GM23338 (cell line): ENCODE measurements at regions not wholly inside any gene's neighbourhood (a gene's known extent, or its start where the extent isn't known, plus 50 kb on each side); places are given as distances from the start of the nearest gene placed in this dataset.

Source experiments
- ATAC-seq: fragments of 200-7000 bp; cut with Tn5 transposase; 3 replicates; pipeline ENCODE4 v1.9.1; 2020
- DNase-seq: peaks from one replicate; pipeline ENCODE4 v3.0.0-alpha.2; 2015; ENCODE audit warnings: low spot score
- H2AFZ ChIP-seq: fragments of 200-600 bp; sonication (generic); 2 replicates; pipeline ENCODE4 v1.8.0; 2016; ENCODE audit warnings: antibody characterized with exemption, mild to moderate bottlenecking, moderate library complexity
- H3F3A ChIP-seq: fragments of 200-600 bp; sonication (generic); replicated peaks from 2 replicates; pipeline ENCODE4 v1.8.0; 2017; ENCODE audit warnings: antibody characterized with exemption, mixed run types, low read depth
- H3K27ac ChIP-seq: fragments of 200-600 bp; sonication (generic); 2 replicates; pipeline ENCODE4 v1.6.1; 2016; ENCODE audit warnings: low read depth
- H3K27me3 ChIP-seq: fragments of 200-600 bp; sonication (generic); 2 replicates; pipeline ENCODE4 v1.8.0; 2016; ENCODE audit warnings: mild to moderate bottlenecking, mixed run types, moderate library complexity; ENCODE audit not compliant: insufficient read depth
- H3K36me3 ChIP-seq: fragments of 200-600 bp; sonication (generic); 2 replicates; pipeline ENCODE4 v1.8.0; 2016; ENCODE audit warnings: mild to moderate bottlenecking; ENCODE audit not compliant: insufficient read depth
- H3K4me1 ChIP-seq: fragments of 200-600 bp; sonication (generic); 2 replicates; pipeline ENCODE4 v1.8.0; 2016; ENCODE audit warnings: mild to moderate bottlenecking, moderate library complexity; ENCODE audit not compliant: insufficient read depth
- H3K4me2 ChIP-seq: fragments of 200-600 bp; sonication (generic); 2 replicates; pipeline ENCODE4 v1.7.1; 2017; ENCODE audit warnings: mixed run types
- H3K4me3 ChIP-seq: fragments of 200-600 bp; sonication (generic); 2 replicates; pipeline ENCODE4 v1.6.1; 2016; ENCODE audit warnings: mixed run types
- H3K79me2 ChIP-seq: fragments of 200-600 bp; sonication (generic); replicated peaks from 2 replicates; pipeline ENCODE4 v1.8.0; 2017; ENCODE audit warnings: mild to moderate bottlenecking; ENCODE audit not compliant: insufficient read depth
- H3K9me2 ChIP-seq: fragments of 200-600 bp; sonication (generic); 2 replicates; pipeline ENCODE4 v1.8.0; 2017; ENCODE audit not compliant: insufficient read depth
- H4K20me1 ChIP-seq: fragments of 200-600 bp; sonication (generic); replicated peaks from 2 replicates; pipeline ENCODE4 v1.8.0; 2017; ENCODE audit warnings: mild to moderate bottlenecking; ENCODE audit not compliant: insufficient read depth
- H3K27ac Mint-ChIP-seq: 2 replicates; pipeline ENCODE4 v1.8.0; 2020; ENCODE audit warnings: inconsistent platforms, mild to moderate bottlenecking, moderate library complexity, mixed read lengths
- H3K27me3 Mint-ChIP-seq: 3 replicates; pipeline ENCODE4 v1.8.0; 2022; ENCODE audit warnings: low read depth, mild to moderate bottlenecking, moderate library complexity, mixed read lengths, inconsistent platforms; ENCODE audit not compliant: insufficient read depth, poor library complexity
- H3K36me3 Mint-ChIP-seq: 3 replicates; pipeline ENCODE4 v1.8.0; 2021; ENCODE audit warnings: low read depth, mild to moderate bottlenecking, inconsistent platforms, moderate library complexity, mixed read lengths
- H3K4me1 Mint-ChIP-seq: 3 replicates; pipeline ENCODE4 v1.8.0; 2020; ENCODE audit warnings: mild to moderate bottlenecking, inconsistent platforms, mixed read lengths
- H3K4me3 Mint-ChIP-seq: 3 replicates; pipeline ENCODE4 v1.8.0; 2021; ENCODE audit warnings: moderate library complexity, mild to moderate bottlenecking, inconsistent platforms, mixed read lengths
- H3K9me3 Mint-ChIP-seq: 3 replicates; pipeline ENCODE4 v1.8.0; 2020; ENCODE audit warnings: moderate library complexity, mild to moderate bottlenecking, inconsistent platforms, mixed read lengths
- CREB1 ChIP-seq: fragments of 250-450 bp; sonication (Bioruptor Pico); IDR thresholded peaks from 2 replicates; pipeline ENCODE4 v1.5.0; 2020; ENCODE audit warnings: low read depth, mild to moderate bottlenecking, moderate library complexity
- EZH2 ChIP-seq: fragments of 200-600 bp; sonication (generic); IDR thresholded peaks from one replicate; pipeline ENCODE4 v1.8.0; 2017; ENCODE audit warnings: antibody characterized with exemption, mild to moderate bottlenecking, low read depth; ENCODE audit not compliant: unreplicated experiment
- JUNB ChIP-seq: IDR thresholded peaks from one replicate; pipeline ENCODE4 v1.6.1; 2016; ENCODE audit warnings: antibody characterized with exemption; ENCODE audit not compliant: unreplicated experiment
- ZNF331 ChIP-seq: fragments of 250-450 bp; sonication (Bioruptor Pico); IDR thresholded peaks from 2 replicates; pipeline ENCODE4 v1.5.0; 2020; ENCODE audit warnings: low read depth, mild to moderate bottlenecking, moderate library complexity
- TF ChIP-seq, protein P1 (sequence below): fragments of 250-450 bp; sonication (Bioruptor Pico); IDR thresholded peaks from 2 replicates; pipeline ENCODE4 v1.5.0; 2020; ENCODE audit warnings: mild to moderate bottlenecking, moderate library complexity
- TF ChIP-seq, protein P2 (sequence below): IDR thresholded peaks from one replicate; pipeline ENCODE4 v1.6.1; 2018; ENCODE audit warnings: antibody characterized with exemption; ENCODE audit not compliant: unreplicated experiment

DNA sequence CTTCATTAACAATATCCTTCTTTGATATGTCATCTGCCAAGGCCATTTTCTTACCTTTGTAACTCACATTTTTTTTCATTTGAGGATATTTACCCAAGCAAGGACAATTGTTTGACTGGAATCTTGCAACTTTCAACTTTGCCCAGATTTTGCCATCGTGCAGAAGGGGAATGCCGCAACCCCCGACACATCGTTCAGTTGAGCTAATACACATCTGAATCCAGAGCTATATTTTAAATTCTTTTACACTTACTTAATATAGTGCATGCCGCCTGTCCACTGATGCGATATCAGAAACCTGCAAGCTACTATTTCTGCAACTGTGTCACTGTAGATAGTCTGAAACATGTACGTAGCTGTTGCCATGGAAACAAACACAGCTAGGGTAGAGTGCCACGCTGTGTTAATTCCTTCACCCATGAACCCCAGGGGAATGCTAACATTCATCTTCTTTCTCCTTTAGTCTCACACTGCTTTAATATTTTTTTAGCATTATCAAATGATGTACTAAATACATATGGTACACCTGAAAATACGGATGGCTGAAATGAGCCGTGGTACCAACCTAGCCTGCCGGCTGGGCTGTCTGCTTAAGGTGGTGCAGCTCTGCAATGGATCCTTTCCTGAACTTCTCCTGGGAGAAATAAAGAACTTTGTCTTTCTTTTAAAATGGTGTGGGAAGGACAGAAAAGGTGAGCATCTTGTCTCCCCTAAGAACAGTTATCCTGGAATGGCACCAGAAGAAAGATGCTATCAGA is 77.0 kb upstream of the FOXN3 start:
- no peaks in the 10 kb centered on the region for H3K36me3 ChIP-seq
- peaks cover 10% of the 10 kb centered on the region for H3K27me3 Mint-ChIP-seq
- peaks cover 4% of the 10 kb centered on the region; the same call in 1 of the 2 replicates for H3F3A ChIP-seq
- no peak overlapping the region; the same call in 1 of the 2 replicates for H3K27ac Mint-ChIP-seq
- H3K4me3 Mint-ChIP-seq: no peak overlapping the region
- no peaks in the 10 kb centered on the region for H3K9me3 Mint-ChIP-seq
- H3K4me1 Mint-ChIP-seq: peaks cover 58% of the 10 kb centered on the region
- peak; percentile 39 for DNase-seq
- H3K4me3 ChIP-seq: no peak overlapping the region
- H3K36me3 Mint-ChIP-seq: no peaks in the 10 kb centered on the region; the same call in 2 of the 3 replicates
- TF ChIP-seq, protein P1, sequence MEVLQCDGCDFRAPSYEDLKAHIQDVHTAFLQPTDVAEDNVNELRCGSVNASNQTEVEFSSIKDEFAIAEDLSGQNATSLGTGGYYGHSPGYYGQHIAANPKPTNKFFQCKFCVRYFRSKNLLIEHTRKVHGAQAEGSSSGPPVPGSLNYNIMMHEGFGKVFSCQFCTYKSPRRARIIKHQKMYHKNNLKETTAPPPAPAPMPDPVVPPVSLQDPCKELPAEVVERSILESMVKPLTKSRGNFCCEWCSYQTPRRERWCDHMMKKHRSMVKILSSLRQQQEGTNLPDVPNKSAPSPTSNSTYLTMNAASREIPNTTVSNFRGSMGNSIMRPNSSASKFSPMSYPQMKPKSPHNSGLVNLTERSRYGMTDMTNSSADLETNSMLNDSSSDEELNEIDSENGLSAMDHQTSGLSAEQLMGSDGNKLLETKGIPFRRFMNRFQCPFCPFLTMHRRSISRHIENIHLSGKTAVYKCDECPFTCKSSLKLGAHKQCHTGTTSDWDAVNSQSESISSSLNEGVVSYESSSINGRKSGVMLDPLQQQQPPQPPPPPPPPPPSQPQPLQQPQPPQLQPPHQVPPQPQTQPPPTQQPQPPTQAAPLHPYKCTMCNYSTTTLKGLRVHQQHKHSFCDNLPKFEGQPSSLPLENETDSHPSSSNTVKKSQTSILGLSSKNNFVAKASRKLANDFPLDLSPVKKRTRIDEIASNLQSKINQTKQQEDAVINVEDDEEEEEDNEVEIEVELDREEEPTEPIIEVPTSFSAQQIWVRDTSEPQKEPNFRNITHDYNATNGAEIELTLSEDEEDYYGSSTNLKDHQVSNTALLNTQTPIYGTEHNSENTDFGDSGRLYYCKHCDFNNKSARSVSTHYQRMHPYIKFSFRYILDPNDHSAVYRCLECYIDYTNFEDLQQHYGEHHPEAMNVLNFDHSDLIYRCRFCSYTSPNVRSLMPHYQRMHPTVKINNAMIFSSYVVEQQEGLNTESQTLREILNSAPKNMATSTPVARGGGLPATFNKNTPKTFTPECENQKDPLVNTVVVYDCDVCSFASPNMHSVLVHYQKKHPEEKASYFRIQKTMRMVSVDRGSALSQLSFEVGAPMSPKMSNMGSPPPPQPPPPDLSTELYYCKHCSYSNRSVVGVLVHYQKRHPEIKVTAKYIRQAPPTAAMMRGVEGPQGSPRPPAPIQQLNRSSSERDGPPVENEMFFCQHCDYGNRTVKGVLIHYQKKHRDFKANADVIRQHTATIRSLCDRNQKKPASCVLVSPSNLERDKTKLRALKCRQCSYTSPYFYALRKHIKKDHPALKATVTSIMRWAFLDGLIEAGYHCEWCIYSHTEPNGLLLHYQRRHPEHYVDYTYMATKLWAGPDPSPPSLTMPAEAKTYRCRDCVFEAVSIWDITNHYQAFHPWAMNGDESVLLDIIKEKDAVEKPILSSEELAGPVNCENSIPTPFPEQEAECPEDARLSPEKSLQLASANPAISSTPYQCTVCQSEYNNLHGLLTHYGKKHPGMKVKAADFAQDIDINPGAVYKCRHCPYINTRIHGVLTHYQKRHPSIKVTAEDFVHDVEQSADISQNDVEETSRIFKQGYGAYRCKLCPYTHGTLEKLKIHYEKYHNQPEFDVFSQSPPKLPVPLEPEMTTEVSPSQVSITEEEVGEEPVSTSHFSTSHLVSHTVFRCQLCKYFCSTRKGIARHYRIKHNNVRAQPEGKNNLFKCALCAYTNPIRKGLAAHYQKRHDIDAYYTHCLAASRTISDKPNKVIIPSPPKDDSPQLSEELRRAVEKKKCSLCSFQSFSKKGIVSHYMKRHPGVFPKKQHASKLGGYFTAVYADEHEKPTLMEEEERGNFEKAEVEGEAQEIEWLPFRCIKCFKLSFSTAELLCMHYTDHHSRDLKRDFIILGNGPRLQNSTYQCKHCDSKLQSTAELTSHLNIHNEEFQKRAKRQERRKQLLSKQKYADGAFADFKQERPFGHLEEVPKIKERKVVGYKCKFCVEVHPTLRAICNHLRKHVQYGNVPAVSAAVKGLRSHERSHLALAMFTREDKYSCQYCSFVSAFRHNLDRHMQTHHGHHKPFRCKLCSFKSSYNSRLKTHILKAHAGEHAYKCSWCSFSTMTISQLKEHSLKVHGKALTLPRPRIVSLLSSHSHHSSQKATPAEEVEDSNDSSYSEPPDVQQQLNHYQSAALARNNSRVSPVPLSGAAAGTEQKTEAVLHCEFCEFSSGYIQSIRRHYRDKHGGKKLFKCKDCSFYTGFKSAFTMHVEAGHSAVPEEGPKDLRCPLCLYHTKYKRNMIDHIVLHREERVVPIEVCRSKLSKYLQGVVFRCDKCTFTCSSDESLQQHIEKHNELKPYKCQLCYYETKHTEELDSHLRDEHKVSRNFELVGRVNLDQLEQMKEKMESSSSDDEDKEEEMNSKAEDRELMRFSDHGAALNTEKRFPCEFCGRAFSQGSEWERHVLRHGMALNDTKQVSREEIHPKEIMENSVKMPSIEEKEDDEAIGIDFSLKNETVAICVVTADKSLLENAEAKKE (CRISPR knock-in tag): no peak
- TF ChIP-seq ZNF331 (CRISPR knock-in tag) (no peak), JUNB (no peak), CREB1 (no peak), EZH2 (no peak)
- TF ChIP-seq, protein P2, sequence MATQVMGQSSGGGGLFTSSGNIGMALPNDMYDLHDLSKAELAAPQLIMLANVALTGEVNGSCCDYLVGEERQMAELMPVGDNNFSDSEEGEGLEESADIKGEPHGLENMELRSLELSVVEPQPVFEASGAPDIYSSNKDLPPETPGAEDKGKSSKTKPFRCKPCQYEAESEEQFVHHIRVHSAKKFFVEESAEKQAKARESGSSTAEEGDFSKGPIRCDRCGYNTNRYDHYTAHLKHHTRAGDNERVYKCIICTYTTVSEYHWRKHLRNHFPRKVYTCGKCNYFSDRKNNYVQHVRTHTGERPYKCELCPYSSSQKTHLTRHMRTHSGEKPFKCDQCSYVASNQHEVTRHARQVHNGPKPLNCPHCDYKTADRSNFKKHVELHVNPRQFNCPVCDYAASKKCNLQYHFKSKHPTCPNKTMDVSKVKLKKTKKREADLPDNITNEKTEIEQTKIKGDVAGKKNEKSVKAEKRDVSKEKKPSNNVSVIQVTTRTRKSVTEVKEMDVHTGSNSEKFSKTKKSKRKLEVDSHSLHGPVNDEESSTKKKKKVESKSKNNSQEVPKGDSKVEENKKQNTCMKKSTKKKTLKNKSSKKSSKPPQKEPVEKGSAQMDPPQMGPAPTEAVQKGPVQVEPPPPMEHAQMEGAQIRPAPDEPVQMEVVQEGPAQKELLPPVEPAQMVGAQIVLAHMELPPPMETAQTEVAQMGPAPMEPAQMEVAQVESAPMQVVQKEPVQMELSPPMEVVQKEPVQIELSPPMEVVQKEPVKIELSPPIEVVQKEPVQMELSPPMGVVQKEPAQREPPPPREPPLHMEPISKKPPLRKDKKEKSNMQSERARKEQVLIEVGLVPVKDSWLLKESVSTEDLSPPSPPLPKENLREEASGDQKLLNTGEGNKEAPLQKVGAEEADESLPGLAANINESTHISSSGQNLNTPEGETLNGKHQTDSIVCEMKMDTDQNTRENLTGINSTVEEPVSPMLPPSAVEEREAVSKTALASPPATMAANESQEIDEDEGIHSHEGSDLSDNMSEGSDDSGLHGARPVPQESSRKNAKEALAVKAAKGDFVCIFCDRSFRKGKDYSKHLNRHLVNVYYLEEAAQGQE: no peak
- no peaks in the 10 kb centered on the region for H3K9me2 ChIP-seq
- H4K20me1 ChIP-seq: peaks cover 5% of the 10 kb centered on the region
- no peaks in the 10 kb centered on the region for H3K27me3 ChIP-seq
- H2AFZ ChIP-seq: no peak overlapping the region
- peak overlapping the region; percentile 38 for H3K4me2 ChIP-seq
- peaks cover 72% of the 10 kb centered on the region for H3K79me2 ChIP-seq
- no peak overlapping the region for H3K27ac ChIP-seq
- ATAC-seq: peak; percentile 16; the same call in 1 of the 3 replicates
- peaks cover 43% of the 10 kb centered on the region for H3K4me1 ChIP-seq
